HG03066 (cell line): ENCODE measurements at regions not wholly inside any gene's neighbourhood (a gene's known extent, or its start where the extent isn't known, plus 50 kb on each side); places are given as distances from the start of the nearest gene placed in this dataset.

ENCODE experiments used
- ATAC-seq: cut with Tn5 transposase; IDR thresholded peaks from one replicate; pipeline ENCODE4 v1.9.1; 2021; ENCODE audit warnings: low read depth; ENCODE audit not compliant: unreplicated experiment

DNA sequence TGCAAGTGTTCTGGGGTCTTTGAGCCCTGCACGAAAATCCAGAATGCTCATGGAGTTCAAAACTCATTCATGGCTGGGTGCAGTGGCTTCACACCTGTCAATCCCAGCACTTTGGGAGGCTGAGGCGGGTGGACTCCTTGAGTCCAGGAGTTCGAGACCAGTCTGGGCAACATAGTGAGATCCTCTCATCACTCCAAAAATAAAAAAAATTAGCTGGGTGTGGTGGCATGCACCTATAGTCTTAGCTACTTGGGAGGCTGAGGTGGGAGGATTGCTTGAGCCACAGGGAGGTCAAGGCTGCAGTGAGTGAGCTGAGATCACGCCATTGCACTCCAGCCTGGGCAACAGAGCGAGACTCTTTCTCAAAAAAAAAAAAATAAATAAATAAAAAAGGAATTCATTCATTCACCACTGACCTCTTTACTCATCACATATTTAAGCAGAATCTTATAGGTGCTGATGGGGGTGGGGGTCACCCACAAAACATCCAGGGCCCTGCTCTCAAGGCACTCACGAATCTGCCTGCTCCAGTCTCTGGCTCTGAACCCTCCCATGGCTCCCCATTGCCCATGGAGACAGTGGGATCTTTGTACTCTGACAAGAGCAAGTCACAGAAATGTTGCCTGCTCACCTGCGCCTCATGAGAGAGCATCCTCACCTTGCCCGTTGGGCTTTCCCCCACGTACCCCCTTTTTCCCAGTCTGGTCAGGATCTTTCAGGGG, 76.7 kb upstream of the IER5L start:
- no peak for ATAC-seq

DNA sequence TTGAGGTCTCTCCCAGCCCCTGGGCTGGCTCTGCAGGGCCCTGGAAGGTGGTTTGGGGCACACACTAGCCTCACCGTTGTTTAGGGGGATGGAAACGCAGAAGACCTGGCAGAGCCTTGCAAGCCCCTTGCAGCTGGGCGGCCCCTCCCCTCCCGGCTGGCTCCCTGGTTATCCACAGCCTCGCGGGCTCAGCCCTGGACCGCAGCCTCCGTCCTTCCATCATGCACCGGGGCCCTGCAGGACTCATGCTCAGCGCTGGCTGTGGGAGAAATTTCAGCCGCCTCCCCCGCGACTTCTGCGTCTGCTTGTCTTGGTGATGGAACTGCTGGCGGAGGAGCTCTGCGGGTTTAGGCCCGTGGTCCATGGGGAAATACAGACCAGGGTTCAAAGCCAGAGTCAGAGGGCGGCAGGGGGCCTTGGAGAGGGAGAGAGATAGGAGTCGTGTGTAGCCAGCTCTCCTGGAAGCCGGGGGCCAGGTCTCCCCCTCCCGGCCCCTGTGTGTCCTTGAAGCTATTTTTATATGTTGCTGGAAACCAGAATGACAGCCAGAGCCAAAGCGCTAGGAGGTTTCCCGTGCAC, 75.8 kb upstream of the IER5L start:
- ATAC-seq = no peak

DNA sequence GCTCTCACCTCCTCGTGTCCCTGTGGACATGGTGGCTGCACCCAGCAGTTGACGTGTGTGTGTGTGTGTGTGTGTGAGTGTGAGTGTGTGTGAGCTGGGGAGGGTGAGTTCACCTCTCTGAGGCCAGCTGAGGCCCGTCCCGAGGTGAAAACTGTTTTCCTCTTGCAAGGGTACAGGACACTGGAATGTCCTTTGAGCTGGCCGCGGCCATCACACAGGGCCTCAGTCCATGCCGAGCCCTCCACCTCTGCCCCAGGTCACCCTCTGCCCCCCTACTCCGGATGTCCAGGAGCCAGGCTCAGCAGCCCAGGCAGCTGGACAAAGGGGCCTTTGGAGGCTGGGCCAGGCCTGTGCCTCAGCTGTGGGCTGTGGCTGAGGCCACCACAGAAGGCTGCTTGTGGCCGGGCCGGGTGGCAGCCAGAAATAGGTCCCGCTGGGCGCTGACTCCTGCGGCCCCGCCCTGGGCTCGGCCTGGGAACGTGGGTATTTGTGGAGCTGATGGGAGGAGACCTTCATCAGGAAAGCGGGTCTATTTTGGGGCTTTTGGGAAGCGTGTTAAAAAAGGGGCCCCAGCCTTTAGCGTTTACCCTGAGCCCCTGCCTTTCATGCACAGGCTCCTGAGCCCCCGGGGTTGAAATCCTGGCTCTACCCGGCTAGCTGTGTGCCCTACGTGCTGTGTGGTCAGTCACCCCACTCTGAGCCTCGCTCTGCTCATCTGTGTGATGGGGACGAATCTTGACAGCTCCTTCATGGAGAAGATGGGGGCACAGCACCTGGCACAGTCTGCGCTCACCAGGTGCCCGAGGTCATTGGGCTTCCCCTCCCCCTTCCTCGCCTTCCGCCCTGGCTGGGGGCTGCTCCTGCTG, 75.1 kb upstream of the IER5L start:
- ATAC-seq = no peak

DNA sequence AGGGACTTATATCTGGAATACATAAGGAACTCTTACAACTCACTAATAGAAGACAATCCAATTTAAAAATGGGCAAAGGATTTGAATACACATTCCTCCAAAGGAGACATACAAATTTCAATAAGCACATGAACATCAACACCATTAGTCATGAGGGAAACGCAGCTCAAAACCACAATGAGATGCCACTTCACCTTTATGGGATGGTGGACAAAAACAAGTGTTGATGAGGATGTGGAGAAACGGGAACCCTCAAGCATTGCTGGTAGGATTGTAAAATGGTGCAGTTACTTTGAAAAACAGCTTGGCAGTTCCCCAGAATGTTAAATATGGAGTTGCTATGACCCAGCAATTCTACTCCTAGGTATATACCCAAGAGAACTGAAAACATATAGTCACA, 72.7 kb upstream of the IER5L start:
- no peak for ATAC-seq

DNA sequence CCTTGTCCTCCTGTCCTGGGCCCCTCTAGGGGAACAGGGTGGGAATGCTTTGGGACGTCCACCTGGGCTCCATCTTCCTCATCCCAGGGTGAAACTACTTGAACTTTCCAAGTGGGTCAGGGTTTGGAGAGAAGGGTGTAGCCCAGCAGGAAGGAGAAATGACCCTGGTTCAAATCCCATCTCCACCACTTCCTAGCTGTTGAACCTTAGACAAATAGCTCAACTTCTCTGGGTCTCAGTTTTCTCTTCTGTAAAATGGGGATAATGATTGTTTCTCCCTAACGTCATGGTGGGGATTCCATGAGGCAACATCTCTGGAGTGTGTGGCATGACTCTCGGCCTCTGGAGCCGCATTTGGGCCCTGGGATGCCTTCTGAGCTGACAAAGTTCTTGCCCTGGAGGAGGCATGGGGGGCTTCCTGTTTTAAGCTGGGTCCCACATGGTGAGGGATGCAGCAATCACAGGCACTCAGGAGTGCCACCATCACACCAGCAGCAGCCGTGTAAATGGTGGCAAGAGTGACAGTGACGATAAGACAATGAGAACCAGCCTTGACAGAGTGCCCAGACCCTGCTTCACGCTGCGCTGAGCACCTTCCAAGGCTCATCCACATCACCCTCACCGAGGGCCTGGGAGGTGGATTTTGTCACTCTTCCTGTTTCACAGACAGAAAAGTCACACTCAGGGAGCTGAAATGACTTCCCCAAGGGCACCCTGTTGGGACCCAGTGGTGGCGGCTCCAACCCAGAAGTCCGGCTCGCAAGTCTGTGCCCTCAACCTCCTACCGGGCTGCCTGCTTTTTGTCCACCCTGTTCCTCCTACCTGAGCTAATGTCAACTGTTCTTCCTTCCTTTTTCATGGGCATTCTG, 69.5 kb upstream of the IER5L start:
- ATAC-seq = no peak

DNA sequence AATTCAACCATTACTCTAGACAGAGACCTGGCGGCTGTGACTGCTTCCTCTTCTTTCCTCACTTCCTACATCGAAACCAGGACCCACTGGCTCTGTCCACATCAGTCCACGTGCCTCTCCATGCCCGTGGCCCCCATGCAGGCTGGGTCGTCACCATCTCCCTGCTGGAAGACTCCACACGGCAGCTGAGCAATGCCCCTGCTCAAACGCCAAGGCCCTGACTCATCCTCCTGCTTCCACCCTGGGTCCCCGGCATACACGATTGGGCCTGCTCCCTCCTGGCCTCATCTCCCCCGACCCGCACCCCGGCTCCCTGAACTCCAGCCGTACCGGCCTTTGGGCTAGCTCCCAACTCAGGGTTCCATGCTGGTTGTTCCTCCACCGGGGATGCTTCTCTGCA, 67.2 kb upstream of the IER5L start:
- ATAC-seq = no peak

DNA sequence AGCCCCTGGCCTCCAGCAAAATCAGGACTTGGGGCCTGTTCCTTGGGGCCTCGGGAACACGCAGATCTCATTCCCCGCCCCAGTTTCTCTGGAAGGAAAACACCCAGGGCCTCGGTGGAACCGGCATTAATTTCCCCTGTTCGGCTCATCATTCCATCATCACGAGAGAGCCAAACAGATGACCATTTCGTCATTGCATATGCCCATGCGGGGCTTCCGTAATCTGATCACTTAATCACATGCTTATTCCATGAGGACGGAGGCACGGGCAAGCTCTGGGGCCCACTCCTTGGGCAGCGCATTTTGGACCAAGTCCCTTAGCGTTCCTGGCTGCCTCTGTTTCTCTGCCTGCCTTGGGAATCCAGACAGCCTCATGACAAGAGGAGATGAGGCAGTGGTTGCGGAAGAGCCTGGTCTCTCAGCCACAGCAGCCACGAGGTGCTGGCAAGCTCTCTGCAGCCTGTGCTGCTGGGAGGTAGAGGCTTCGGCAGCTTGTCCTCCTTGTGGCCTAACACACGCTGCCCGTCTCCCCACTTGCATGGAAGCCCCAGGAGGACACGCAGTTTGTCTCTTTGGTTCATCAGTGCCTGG, 65.0 kb upstream of the IER5L start:
- ATAC-seq = no peak

DNA sequence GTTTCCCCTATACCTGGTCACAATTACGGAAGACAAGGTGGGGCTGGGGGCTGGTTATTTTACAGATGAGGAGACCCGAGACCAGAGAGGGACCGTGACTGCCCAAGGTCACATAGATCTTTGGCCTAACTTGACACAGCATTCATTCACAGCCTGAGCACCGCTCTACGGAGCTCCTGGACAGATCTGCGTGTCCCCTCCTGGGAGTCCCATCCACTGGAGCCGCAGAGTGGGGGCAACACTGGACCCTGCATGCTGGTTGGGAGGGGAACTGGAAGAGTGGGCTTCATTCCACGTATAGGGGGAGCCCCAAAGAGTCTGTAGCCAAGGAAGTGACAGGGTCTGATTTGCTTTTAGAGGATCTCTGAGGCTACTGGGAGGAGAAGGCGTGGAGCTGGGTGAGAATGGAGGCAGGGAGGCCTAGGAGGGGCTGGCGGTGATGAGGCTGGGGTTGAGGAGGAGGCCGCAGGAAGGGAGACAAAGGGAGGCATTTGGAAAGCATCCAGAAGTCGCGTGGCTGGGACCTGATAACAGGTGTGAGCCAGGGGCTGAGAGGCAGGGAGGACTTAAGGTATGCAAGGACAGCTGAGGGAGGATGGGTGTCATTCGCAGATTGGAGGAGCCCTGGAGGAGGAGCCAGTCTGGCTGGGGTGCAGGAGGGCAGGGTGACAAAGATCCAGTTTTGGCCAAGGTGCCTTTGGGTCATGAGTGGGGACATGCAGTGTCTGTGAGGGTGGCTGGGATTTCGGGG, 64.3 kb upstream of the IER5L start:
- no peak for ATAC-seq

DNA sequence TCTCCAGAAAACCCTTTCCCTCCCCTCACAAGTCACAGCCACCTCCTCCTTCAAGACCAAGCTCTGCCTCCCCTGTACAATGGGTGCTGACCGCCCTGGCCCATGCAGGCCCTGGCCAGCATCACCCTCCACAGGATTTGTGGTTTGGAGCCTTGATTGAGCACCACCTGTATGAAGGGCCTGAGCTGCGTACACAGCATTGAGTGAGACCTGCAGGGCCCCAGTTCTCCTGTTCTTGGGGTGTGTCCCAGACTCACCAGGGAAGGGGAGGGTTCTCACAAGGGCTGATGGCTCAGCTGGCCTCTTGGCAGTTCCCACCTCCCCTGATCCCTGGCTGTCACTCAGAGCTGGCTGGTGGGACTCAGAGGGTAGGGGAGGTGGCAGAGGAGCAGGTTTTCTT, 63.7 kb upstream of the IER5L start:
- no peak for ATAC-seq

DNA sequence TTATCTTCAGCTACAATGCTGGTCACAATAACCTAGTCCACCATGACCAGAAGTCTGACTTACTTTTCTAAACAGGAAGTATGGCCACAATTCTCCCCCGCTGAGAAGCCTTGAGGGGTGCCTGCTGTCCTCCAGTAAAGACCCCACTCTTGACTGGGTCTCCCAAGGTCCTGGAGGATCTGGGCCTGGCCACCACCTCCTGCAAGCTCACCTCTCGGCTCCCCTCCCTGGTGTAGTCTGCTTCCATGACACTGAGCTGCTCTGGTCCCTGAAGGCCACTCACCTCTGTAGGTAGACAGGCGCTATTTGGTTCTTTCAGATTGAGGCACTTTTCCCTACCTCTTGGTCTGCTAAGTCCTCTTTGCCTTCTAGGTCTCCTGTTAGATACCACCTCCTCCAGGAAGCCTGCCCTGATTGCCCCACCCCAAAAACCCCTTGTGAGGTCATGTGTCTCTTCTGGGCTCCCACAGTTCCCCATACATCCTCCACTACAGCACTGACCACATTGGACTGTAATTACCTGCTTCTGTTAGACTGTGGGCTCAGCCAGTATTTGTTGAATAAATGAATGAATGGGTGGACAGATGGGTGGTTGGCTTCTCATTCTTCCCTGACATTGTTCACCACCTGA, 62.6 kb upstream of the IER5L start:
- ATAC-seq = no peak

DNA sequence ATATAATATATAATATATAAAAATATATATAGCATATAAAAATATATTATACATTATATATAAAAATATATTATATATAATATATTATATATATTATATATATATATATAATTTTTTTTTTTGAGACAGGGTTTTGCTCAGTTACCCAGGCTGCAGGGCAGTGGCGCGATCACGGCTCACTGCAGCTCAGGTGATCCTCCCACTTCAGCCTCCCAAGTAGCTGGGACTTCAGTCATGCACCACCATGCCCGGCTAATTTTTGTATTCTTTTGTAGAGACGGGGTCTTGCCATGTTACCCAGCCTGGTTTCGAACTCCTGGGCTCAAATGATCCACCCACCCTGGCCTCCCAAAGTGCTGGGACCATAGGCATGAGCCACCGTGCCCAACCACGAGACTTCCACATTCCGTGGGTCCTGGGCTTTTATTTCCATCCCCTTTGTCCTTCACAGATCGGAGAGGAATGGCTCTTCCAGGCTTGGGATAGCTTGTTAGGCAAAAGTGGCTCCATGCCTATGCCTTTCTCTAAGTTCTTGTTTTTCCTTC, 62.0 kb upstream of the IER5L start:
- no peak for ATAC-seq

DNA sequence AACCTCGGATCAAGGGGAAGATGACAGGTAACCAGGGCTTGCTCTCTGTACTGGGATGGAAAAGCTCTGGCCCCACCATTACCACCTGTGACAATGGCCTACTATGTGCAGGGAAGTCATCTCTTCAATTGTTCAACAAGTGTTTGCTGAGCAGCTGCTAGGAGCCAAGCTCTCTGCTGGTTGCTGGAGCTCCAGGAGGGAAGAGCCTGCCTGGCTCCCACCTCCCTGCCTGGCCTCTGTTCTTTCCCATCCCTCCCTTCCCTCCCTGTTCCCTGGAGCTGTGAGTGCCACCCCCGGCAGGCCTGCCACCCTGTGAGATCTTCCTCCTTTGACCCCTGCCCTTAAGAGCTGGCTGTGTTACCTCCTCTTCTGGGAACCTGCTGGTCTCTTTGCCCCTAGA, 59.7 kb upstream of the IER5L start:
- ATAC-seq = no peak

DNA sequence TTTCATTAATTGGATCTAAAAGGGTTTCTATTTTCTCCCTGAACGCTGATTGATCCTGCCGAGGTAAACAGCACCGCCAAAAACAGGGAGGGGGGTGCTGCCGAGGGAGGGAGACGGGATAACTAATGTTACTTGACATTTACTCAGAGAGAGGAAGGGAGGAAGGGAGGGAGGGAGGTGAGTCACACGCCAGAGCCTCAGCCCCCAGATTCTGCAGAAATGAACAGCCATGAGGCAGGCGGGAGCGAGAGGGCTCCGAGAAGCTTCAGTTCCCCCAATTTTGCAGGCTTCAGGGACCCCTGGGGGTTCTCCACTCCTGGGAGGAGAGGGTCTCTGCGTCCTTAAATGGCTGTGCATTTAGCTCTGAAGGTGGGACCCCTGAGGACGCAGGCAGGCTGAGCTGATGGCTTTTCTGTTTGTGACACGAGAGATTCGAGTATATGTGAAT, 59.1 kb upstream of the IER5L start:
- no peak for ATAC-seq

DNA sequence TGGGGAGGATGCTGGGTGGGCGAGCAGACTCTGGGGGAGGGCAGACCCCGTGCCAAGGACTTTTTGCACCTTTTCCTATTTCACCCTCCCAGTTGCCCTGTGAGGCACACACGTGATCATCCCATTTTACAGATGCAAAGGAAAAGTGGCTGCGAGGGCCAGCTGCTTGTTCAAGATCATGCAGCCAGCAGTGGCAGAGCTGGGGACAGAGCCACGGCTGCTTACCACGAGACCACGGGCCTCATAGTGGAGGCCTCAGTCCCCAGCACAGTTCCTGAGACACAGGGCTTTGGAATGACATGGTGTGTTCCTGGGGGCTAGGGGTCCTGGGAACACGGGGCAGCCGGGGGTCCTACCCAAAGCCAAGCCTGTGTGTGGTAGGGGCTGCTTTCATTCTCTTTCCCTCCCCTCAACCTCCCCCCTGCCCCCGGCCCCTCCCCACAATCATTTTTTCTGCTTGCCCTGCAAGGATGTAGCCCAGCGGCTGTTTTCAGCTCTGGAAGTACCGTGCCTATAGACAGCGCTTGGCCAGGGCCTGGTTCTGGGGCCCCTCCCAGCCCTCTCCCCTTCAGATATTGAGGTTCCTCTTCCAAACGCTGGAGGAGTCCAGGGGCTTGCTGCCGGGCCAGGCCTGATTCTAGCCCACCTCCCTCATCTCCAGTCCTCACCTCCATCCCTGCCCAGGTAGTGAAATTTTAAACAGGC, 58.5 kb upstream of the IER5L start:
- ATAC-seq = no peak

DNA sequence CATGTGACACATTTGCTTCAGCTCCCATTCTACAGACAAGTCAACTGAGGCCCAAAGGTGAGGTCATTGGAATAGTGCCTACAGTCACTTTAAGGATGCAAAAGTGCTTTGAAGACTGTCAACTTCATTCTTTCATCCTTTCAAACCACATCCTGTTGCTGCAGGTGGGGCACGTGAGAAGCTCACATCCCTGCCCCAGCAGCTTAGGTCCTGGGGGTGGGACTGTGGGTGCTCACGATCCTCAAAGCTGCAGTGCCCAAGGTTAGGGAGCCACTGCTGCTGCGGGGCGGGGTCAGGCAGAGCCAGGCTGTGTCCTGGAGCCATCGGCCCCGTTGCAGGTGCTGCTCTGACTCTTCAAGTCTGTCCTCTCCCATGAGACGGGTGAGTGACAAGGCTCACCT, 57.9 kb upstream of the IER5L start:
- ATAC-seq = no peak

DNA sequence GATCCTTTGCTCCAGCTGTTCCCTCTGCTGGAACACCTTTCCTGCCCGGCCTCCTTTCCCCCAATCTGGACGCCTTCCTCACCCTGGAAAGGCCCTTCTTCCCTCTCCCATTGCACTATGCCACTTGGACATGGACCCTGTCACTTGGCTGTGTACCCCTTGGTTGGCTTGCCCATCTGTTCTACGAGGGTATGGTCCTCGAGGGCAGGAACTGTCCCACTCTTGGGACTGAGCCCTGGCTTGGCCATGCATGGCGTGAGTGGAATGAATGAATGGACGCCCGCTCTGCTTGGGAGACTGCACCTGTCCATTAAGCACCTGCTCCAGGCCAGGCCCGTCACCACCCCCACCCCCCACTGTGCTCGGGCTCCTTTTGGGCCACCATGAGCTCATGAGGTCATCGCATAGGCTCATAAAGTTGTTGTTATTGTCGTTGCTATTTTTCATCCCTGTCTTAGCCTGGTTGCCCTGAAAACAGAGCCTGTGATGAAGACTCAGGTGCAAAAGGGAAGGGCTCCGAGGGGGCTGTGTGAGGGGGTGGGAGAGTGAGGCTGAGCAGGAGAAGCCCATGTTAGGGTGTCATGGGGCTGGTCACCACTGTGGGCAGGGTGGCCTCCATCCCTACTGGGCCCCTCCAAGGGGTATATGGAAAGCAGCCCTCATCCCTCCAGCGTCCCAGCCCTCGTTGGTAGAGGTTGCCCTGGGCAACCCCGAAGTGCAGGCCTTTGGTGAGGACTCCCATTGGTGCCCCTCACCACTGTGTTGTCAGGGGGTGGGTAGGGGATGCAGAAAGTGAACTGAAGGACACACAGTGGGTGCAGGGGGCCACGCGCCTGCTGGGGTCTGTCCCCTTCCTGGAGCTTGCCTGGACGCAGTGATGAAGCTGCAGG, 57.2 kb upstream of the IER5L start:
- ATAC-seq = no peak

DNA sequence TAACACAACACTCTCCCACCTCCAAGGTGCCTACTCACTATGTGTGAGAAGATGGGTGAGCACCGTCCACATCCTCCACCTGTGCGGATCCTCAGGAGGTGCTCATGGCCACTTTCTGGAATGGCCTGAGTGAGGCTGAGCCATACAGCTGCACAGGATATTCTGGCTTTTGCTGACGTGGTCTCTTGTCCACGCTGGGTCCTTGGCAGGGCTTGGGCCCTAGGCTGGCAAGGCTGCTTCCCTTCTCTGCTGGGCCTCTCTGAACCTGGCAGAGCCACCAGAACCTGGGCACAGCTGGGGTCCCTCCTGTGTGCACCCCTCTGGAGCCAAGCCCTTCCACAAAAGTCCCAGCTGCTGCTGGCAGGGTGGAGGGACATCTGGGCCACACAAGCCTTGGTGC, 56.4 kb upstream of the IER5L start:
- no peak for ATAC-seq
